ENCODE measurements at regions not wholly inside any gene's neighbourhood (a gene's known extent, or its start where the extent isn't known, plus 50 kb on each side); places are given as distances from the start of the nearest gene placed in this dataset.

DNA sequence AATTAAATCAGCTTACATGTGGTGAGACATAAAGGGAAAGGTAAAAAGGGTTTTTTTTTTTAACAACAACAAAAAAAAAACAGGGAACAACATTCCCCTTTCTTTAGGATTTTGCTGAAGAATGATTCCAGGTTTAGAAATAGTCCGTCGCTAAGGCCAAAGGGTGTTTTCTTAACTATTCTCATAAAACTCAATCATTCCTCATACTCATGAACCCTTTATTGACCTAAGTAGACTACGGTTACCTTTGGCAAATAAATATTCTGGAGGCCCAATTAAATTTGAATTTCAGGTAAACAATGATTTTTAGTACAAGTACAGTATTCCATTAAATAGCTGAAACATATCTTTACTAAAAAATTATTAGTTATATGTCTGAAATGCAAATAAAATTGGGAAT is 55.6 kb upstream of the CCNG1 start:
- BruUV-seq (replicated peaks): no TSS peak
- no peak for ATAC-seq
- CTCF ChIA-PET: no interaction called here
- POLR2A ChIA-PET: interaction anchor here (0.7 kb wide), 1 partner anchor 60 kb away, joined by 7 read pairs; no protein-coding TSS in a partner anchor
- H3K4me3 ChIP-seq (ENCODE audit: low read depth in 2 of 2, low read length in 2 of 2): no peak overlapping the region
- in situ Hi-C loops (cut with HindIII; ENCODE audit: low pct_unique_long_range_greater_than_20kb, low sequenced_read_pairs) (no loop called here), intact Hi-C loops (cut with micrococcal nuclease; ENCODE audit: unreplicated experiment) (no loop called here)
- H3K27ac ChIP-seq (ENCODE audit: low read length): no peak overlapping the region
- H3K9me3 ChIP-seq (ENCODE audit: control insufficient read depth, insufficient read depth, low read depth, low read length): no peaks in the 10 kb centered on the region
- DNase-seq (ENCODE audit: low read depth, low spot score): no peak
- H3K36me3 ChIP-seq (ENCODE audit: control insufficient read depth, insufficient read depth, low read length): no peaks in the 10 kb centered on the region
- peaks cover 14% of the 10 kb centered on the region for H3K4me1 ChIP-seq (ENCODE audit: control insufficient read depth, insufficient read depth, low read length)
- TF ChIP-seq TCF7L2 (IDR thresholded peaks at IDR 0.05; ENCODE audit: low read depth, low read length) (no peak), SIN3A (IDR thresholded peaks at IDR 0.05; ENCODE audit: borderline replicate concordance, insufficient read depth, low read depth, low read length) (no peak)
- no peaks in the 10 kb centered on the region for H3K27me3 ChIP-seq (ENCODE audit: control insufficient read depth, insufficient read depth, low read length)

DNA sequence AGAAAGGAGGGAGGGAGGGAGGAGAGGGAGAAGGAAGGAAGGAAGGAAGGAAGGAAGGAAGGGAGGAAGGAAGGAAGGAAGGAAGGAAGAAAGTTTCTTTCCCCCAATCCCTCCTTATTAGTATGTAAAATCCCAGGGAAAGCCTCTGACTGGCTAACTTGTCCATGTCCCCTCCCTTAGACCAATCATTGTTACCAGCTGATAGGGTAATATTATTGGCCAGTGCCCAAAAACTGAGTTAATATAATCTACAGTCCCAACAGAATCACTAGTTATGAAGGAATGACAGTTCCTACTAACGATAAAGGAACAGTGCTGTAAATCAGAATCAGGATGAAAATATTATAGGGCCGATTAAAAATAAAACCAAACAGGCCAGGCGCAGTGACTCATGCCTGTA is 53.6 kb upstream of the CCNG1 start:
- ChIA-PET POLR2A (no interaction called here), CTCF (no interaction called here)
- H3K36me3 ChIP-seq (ENCODE audit: control insufficient read depth, insufficient read depth, low read length): no peaks in the 10 kb centered on the region
- intact Hi-C loops (cut with micrococcal nuclease; ENCODE audit: unreplicated experiment): no loop called here
- TF ChIP-seq TCF7L2 (IDR thresholded peaks at IDR 0.05; ENCODE audit: low read depth, low read length): no peak
- TF ChIP-seq, protein P1, sequence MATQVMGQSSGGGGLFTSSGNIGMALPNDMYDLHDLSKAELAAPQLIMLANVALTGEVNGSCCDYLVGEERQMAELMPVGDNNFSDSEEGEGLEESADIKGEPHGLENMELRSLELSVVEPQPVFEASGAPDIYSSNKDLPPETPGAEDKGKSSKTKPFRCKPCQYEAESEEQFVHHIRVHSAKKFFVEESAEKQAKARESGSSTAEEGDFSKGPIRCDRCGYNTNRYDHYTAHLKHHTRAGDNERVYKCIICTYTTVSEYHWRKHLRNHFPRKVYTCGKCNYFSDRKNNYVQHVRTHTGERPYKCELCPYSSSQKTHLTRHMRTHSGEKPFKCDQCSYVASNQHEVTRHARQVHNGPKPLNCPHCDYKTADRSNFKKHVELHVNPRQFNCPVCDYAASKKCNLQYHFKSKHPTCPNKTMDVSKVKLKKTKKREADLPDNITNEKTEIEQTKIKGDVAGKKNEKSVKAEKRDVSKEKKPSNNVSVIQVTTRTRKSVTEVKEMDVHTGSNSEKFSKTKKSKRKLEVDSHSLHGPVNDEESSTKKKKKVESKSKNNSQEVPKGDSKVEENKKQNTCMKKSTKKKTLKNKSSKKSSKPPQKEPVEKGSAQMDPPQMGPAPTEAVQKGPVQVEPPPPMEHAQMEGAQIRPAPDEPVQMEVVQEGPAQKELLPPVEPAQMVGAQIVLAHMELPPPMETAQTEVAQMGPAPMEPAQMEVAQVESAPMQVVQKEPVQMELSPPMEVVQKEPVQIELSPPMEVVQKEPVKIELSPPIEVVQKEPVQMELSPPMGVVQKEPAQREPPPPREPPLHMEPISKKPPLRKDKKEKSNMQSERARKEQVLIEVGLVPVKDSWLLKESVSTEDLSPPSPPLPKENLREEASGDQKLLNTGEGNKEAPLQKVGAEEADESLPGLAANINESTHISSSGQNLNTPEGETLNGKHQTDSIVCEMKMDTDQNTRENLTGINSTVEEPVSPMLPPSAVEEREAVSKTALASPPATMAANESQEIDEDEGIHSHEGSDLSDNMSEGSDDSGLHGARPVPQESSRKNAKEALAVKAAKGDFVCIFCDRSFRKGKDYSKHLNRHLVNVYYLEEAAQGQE (IDR thresholded peaks at IDR 0.05; ENCODE audit: insufficient read depth in 1 of 2, low read depth in 2 of 2, low read length in 1 of 2): no peak
- TF ChIP-seq POLR2AphosphoS5 (IDR thresholded peaks at IDR 0.05; ENCODE audit: low read depth, low read length): no peak
- TF ChIP-seq SIN3A (IDR thresholded peaks at IDR 0.05; ENCODE audit: borderline replicate concordance, insufficient read depth, low read depth, low read length): no peak
- TF ChIP-seq, protein P2, sequence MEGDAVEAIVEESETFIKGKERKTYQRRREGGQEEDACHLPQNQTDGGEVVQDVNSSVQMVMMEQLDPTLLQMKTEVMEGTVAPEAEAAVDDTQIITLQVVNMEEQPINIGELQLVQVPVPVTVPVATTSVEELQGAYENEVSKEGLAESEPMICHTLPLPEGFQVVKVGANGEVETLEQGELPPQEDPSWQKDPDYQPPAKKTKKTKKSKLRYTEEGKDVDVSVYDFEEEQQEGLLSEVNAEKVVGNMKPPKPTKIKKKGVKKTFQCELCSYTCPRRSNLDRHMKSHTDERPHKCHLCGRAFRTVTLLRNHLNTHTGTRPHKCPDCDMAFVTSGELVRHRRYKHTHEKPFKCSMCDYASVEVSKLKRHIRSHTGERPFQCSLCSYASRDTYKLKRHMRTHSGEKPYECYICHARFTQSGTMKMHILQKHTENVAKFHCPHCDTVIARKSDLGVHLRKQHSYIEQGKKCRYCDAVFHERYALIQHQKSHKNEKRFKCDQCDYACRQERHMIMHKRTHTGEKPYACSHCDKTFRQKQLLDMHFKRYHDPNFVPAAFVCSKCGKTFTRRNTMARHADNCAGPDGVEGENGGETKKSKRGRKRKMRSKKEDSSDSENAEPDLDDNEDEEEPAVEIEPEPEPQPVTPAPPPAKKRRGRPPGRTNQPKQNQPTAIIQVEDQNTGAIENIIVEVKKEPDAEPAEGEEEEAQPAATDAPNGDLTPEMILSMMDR (IDR thresholded peaks at IDR 0.05): no peak
- no peaks in the 10 kb centered on the region for H3K9me3 ChIP-seq (ENCODE audit: control insufficient read depth, insufficient read depth, low read depth, low read length)
- H3K27ac ChIP-seq (ENCODE audit: low read length): no peak overlapping the region
- no peaks in the 10 kb centered on the region for H3K27me3 ChIP-seq (ENCODE audit: control insufficient read depth, insufficient read depth, low read length)
- BruUV-seq (replicated peaks): no TSS peak
- no peak for ATAC-seq
- no peak for DNase-seq (ENCODE audit: low read depth, low spot score)
- peaks cover 12% of the 10 kb centered on the region for H3K4me1 ChIP-seq (ENCODE audit: control insufficient read depth, insufficient read depth, low read length)
- no peak overlapping the region for H3K4me3 ChIP-seq (ENCODE audit: low read depth in 2 of 2, low read length in 2 of 2)
- in situ Hi-C loops (cut with HindIII; ENCODE audit: low pct_unique_long_range_greater_than_20kb, low sequenced_read_pairs): no loop called here

DNA sequence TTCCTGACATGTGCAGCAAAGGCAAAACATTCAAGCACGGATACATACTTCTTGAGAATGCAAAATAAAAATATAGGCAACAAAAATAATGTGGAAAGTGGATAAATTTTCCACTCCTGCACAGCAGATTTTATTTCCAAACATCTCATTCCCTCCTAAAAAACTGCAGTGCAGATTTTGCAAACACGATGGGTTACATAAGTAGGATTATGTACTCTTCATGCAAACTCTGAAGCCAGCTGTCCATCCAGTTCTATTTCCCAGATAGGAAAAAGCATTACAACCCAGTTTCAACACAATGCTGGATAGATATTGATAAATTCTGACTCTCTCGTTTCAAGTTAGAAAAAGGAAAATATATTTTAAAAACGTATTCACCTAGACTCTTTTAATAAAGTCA is 52.7 kb upstream of the CCNG1 start:
- no peaks in the 10 kb centered on the region for H3K27me3 ChIP-seq (ENCODE audit: control insufficient read depth, insufficient read depth, low read length)
- no peaks in the 10 kb centered on the region for H3K36me3 ChIP-seq (ENCODE audit: control insufficient read depth, insufficient read depth, low read length)
- in situ Hi-C loops (cut with HindIII; ENCODE audit: low pct_unique_long_range_greater_than_20kb, low sequenced_read_pairs) (no loop called here), intact Hi-C loops (cut with micrococcal nuclease; ENCODE audit: unreplicated experiment) (no loop called here)
- ChIA-PET CTCF (no interaction called here), POLR2A (no interaction called here)
- no peak for ATAC-seq
- TF ChIP-seq SIN3A (IDR thresholded peaks at IDR 0.05; ENCODE audit: borderline replicate concordance, insufficient read depth, low read depth, low read length) (no peak), POLR2AphosphoS5 (IDR thresholded peaks at IDR 0.05; ENCODE audit: low read depth, low read length) (no peak), TCF7L2 (IDR thresholded peaks at IDR 0.05; ENCODE audit: low read depth, low read length) (no peak)
- TF ChIP-seq, protein P1 (IDR thresholded peaks at IDR 0.05; ENCODE audit: insufficient read depth in 1 of 2, low read depth in 2 of 2, low read length in 1 of 2): no peak
- TF ChIP-seq, protein P2 (IDR thresholded peaks at IDR 0.05): no peak
- H3K27ac ChIP-seq (ENCODE audit: low read length): no peak overlapping the region
- no peak overlapping the region for H3K4me3 ChIP-seq (ENCODE audit: low read depth in 2 of 2, low read length in 2 of 2)
- no peak for DNase-seq (ENCODE audit: low read depth, low spot score)
- BruUV-seq (replicated peaks): no TSS peak
- H3K9me3 ChIP-seq (ENCODE audit: control insufficient read depth, insufficient read depth, low read depth, low read length): no peaks in the 10 kb centered on the region
- H3K4me1 ChIP-seq (ENCODE audit: control insufficient read depth, insufficient read depth, low read length): peaks cover 3% of the 10 kb centered on the region

All from Panc1 (cell line).